Occipital lobe (tissue), 1 donor: ENCODE measurements at regions not wholly inside any gene's neighbourhood (a gene's known extent, or its start where the extent isn't known, plus 50 kb on each side); places are given as distances from the start of the nearest gene placed in this dataset.

ENCODE experiments used
- DNase-seq: peaks from one replicate; lab custom pipeline; 2025; lab: John Stamatoyannopoulos, UW

DNA sequence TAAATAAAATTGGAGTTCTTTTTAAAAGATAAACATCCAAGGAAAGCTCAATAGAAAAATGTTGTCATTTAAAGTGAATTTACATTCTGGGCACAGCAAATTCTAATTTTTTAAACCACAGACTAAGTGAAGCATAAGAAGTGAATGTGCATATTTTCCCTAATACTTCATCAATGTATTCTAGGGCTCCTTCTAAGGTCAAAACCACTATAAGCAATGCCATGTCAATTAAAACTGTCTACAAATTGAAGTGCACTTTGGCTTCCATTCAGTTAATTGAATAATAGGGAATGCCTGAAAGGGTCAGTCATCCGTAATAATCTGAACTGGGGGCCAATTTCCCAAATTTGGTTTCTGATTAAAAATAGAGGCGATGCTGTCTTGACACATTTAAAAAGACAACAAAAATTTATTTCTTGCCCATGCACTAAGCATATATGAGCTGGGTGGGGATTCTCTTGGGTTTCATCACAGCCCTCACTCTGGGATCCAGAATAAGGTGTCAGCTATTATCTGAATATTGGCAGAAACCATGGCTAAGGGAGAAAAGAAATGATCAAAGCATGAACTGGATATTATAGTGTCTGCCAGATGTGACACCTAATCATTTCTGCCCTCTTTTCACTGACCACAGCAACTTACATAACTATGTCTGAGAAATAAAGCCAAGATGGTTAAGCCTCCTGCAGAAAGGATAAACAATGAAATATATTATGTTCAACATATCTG is 660.6 kb upstream of the B3GALT2 start:
- DNase-seq, result no peak

DNA sequence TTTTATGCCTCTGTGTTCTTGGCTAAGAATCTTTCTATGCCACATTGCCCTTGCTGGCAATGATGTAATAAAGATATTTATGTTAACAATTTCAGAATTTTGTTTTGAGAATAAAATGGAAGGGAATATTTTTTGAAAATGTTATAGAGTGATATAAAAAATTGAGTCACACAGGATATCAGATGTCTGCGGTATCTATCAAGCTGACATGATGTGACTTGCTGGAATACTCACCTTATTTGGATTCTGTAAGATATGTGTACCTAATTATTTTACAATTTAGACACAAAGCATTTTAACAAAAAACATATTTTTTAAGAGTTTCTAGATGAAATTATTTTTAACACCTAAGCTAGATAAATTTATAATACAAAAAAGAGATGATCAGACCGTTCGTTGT is 660.0 kb upstream of the B3GALT2 start:
- no peak for DNase-seq

DNA sequence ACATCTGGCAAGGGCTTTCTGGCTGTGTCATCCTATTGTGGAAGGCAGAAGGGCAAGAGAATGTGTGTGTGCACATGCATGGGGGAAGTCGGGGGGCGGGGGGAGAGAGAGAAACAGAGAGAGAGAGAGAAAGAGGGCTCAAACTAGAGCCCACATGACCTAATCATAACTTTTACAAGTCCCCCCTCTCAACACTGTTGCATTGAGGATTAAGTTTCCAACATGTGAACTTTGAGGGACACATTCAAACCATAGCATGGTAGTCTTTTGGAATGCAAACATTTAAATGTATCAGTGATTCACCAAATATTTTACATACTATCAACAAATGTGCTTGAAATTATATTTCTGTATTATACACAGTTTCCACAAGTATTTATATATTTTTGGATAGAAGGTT is 655.4 kb upstream of the B3GALT2 start:
- DNase-seq, result no peak

DNA sequence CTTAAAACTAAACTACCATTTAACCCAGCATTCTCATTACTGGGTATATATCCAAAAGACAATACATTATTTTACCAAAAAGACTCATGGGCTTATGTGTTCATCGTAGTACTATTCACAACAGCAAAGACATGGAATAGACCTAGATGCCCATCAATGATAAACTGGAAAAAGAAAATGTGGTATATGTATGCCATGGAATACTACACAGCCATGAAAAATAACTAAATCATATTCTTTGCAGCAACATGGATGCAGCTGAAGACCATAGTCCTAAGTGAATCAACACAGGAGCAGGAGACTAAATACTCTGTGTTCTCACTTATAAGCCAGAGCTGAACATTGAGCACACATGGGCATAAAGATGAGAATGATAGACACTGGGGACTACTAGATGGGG is 645.1 kb upstream of the B3GALT2 start:
- DNase-seq, result no peak

DNA sequence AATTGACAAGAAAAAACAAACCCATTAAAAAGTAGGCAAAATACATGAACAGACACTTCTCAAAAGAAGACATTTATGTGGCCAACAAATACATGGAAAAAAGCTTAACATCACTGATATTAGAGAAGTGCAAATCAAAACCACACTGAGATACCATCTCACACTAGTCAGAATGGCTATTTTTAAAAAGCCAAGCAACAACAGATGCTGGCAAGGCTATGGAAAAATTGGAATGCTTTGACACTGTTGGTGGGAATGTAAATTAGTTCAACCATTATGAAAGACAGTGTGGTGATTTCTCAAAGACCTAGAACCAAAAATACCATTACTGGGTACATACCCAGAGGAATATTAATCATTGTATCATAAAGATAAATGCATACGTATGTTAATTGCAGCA is 641.1 kb upstream of the B3GALT2 start:
- no peak for DNase-seq

DNA sequence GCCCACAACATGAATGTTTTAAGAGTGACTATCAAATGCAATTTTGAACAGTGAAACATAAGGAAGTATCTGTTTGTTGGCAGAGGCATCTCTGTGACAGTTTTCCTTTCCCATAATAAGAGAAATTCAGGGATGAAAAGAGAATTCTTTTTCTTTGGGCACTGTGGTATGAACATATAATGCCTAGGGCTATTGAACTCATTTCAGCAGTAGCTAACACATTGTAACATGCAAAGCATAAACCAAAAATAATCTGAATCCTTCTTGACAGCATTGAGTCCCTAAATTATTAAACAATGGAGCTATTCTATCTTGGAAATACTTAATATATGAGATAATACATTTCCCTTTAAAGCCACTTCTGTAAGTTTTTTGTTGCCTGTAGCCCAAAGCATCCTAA is 633.0 kb upstream of the B3GALT2 start:
- DNase-seq, result no peak

DNA sequence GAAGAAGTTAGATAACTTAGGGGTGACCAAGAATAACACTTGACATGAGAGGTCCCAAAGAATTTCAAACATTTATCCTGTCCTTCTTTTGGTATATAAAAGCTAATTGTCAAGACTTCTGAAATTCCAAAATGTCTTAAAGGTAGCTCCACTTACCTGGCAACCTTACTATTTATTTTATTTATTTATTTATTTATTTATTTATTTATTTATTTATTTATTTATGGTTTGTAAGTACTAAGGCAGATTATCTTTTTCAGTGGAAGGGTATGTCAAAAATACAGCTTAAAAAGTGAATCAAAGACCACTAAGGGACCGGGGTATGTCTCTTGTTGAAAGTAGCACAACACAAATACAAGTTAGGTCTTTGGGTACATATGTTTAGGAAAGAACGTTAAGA is 620.8 kb upstream of the B3GALT2 start:
- no peak for DNase-seq

DNA sequence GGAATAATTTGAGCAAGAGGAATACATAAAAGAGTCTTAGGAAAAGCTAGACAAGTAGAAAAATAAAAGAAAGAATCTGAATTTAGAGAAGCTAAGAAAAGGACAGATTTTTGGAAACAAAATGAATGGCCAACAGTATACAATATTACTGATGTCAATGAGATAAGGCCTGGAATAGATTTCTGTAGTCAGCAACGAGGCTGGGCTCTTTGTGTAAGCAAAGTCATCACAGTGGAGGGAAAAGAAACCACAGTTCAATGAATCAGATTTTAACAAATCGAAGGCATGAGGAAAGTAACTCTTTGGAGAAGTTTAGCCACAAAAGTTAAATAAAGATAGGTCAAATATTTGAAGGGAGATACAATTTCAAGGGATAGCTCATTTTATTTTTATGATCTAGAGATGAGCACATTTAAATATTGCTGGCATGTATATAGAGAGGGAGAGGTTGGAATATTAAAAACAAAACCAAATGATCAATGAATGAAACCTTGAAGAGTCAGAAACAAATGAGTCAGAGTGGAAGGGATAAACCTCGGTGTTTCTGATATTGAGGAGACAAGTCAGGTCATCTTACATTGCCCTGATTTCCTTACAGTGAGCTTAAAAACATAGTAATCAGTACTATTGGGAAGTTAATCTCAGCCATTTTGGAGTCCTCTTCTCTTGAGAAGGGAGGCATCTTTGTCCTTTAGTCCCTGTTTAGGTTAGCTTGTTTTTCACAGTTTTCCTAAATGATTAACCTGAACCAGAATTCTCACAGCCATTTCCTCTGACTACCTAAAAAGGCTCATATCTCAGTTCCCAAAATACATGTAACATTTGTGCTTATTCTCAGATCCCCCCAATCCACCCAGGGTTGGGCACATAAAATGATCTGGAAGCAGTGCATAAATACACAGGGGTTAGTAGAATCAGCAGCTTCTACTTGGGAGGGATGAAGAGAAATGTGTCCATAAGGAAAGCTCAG is 620.0 kb upstream of the B3GALT2 start:
- no peak for DNase-seq

DNA sequence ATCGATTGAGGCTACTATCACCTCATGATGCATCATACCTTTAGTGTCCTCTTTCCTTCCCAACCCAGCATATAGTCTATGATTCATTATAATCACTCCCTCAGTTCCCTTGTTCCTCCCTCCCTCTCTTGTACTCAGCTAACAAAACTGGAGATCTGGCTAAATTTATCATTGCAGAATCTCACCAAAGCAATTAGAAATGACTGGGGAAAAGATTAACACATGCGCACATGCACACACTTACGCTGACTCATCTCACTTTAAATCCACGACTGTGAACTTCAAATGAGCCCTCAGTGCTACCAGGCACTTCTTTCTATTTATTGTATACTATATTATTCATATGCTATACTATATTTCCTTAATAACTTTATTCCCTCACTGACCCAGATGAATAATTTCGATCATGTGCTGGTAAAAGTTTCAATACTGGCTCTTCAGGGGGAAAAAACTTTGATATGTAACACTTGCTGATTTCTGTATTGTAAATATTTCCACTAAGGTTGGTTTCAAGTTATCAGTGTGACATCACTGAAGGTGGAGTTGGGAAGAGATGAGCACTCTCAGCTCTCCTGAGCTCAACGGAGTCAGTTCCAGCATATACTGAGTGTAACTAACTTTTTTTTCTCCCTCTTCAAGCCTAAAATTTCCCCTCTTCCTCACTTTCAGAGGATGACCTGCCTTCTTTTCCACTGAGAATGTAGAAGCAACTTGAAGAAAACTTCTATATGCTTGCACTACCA is 613.7 kb upstream of the B3GALT2 start:
- no peak for DNase-seq

DNA sequence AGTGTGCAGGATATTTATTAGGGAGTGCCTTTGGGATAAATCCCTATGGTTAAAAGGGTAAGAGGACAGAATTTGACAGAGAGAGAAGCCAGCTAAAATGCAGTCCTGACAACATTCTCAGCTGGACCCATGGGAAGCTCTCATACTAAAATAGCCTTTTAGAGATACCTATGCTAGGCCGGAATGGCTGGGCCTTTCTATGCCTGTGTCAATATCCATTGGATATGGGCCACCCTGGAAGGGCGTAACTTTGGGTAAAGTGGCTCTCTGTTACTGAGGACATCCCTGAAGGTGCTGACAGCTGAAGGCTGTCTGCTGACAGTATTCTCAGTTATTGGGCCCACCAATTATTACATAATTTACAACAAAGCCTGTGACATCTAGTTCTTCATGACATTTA is 613.0 kb upstream of the B3GALT2 start:
- no peak for DNase-seq

DNA sequence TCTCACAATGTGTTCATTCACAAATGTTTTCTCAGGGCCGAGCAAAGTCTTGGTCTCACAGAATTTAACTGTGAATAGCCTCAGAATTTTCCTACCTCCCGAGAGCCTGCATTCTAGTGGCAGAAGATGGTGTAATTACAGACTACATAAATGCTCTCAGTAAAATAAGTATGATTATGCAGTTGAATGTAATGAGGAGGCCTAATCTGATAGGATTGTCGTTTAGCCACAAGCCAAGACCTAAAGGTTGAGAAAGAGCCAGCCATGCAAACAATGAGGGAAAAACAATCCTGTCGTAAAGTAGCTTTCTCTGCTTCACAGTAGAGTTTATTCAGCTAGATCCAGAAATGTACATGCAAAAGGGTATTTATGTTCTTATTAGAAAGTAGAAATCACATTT is 607.8 kb upstream of the B3GALT2 start:
- DNase-seq, result no peak

DNA sequence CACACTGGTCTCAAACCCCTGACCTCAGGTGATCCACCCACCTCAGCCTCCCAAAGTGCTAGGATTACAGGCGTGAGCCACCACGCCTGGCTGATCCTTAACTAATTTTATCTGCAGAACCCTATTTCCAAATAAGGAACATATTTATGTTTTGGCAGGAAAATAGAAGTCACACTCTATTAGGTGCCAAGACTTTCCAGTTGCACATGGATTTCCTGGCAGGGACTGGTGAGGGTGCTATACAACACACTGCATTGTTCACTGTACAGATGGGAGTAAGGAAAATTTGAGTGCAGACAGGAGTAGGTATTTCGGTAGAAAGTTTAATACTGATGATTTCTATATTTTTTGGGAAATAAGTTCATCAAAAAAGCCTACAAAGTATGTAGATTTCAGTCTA is 605.3 kb upstream of the B3GALT2 start:
- no peak for DNase-seq

DNA sequence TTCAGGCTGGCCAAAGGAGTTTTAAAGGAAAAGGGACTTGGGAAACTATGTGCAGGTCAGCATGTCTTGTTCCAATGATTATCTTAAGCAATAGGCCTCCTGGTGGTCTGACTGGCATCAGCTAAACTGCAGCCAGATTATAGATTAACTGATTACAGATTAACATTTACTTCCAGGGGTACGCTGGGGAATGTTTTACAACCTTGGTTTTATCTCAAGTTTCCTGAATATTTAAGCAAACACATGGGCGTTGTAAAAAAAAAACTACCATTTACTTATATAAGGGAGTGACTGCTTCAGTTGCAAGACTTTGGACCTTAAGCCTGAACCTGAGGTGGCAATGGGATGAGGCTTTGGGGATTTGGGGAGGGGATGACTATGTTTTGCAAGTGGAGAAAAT is 600.6 kb upstream of the B3GALT2 start:
- no peak for DNase-seq

DNA sequence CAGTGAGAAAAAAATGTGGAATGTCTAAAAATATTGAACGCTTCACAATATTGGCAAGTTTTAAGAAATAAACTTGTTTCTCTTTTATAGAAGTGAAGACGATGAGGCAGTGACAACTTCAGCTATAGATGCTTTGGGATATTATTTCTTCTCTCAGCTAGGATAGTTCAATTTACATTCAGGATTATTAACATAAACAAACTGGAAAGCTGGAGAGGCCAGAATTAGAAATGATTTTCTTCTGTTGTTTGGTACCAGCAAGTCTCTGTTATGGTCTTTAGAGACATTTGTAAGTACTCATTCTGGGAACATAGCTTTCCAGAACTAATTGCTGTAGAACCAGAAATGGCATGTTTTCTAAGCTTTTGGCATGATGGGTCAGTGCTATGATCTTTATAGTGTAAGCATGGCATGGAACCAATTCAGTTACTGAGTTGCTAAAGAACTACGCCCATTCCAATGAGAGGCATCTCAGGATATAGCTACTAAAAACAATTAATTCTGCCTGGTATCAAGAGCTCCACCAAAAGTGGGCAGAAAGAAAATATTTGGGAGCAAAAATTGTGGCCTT is 599.5 kb upstream of the B3GALT2 start:
- no peak for DNase-seq

DNA sequence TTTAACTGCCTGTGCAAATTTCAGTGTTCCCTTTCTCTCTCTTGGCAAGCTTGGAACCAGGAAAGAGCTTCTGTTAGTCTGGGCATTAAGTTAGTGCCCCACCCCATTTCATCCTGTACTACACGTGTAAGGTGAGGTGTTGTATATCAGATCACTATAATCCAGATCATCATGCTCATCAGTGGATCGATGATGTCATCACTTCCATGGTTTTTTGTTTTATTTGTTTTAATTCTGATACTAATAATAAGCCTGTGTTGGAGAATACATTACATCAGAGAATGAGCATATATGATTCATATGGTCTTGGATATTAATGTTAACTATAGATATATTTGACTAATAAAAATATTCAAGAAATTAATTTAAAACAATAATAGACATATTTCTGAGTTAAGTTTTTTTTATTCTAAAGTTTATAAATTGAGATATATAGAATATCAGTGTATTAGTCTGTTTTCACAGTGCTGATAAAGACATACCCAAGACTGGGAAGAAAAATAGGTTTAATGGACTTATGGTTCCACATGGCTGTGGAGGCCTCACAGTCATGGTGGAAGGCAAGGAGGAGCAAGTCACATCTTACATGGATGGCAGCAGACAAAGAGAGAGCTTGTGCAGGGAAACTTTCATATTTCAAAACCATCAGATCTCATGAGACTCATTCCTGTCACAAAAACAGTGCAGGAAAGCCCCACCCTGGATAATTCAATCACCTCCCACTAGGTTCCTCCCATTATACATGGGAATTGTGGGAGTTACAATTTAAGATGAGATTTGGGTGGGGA is 588.3 kb upstream of the B3GALT2 start:
- DNase-seq, result no peak

DNA sequence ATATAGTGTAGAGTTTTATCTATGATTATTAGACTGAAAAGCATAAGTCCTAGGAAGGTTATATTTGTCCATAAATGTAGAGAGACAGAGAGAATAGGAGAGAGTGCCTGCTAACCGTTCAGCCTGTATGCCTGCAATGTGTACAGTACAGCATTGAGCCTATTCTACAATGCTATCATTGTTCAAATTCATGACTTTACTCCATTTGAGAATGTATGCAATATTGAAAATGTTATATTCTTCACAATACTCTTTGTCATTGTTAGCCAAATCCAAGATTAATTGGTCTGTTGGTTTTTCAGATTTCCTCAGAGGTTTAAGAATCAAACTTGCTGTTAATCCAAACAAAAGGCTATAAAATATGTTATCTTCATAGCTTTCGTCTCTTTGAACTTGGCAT is 585.2 kb upstream of the B3GALT2 start:
- no peak for DNase-seq

DNA sequence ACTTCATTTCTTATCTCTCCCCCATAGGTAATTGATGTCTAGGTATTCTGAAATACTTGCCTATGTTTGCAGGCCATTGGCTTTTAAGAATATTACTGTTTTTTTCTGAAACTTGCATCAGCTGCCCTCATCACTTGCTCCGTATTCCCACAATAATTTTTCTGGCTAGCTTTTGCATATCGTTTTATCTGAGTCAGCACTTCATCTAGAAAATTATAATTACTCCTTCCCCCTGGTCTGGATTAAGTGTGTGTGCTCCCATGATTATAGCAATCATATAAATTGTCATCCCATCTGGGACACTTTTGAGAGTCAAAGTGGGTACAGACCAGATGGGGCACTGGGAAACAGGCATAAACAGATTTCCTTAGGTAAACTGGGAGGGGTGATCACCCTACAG is 583.2 kb upstream of the B3GALT2 start:
- DNase-seq, result no peak

DNA sequence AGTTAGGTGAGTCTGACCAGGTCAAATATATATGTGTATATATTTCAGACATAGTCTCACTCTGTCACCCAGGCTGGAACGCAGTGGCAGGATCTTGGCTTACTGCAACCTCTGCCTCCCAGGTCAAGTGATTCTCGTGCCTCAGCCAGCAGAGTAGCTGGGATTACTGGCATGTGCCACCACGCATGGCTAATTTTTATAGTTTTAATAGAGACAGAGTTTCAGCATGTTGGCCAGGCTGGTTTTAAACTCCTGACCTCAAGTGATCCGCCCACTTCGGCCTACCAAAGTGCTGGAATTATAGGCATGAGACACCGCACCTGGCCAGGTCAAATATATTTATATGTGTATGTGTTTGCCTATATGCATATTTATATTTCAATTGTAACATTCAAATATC is 581.5 kb upstream of the B3GALT2 start:
- DNase-seq, result no peak

DNA sequence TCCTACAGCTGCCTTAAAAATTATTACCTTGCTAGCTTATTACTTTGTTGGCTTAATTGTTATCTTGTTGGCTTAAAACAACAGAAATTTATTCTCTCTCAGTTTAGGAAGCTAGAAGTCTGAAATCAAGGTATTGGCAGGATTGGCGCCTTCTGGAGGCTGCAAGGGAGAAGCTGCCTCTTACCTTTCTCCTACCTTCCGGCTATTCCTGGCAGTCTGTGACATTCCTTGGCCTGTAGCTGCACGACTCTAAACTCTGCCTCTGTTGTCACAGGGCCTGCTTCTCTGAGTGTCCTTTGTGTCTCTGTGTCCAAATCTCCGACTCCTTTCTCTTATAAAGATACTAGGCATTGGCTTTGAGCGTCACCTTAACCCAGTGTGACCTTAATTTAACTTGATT is 579.9 kb upstream of the B3GALT2 start:
- DNase-seq, result no peak

DNA sequence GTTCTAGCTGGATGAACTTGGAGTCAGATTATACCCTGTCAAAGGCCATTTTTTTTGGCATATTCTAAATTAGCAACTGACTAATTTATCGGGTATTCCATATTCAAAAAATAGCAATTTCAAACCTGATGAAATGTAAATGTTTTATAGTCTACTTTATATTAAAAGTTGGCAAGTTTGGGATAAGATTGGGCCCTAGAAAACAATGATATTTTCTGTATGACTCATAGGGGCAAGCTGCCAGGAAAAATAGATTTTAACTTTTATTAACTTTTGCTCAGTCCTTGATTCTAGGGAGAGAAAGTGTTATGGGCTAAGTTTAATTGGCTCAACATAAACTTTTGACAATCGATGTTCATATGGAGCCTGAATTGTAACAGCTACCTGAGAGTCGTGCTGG is 576.9 kb upstream of the B3GALT2 start:
- DNase-seq, result no peak

DNA sequence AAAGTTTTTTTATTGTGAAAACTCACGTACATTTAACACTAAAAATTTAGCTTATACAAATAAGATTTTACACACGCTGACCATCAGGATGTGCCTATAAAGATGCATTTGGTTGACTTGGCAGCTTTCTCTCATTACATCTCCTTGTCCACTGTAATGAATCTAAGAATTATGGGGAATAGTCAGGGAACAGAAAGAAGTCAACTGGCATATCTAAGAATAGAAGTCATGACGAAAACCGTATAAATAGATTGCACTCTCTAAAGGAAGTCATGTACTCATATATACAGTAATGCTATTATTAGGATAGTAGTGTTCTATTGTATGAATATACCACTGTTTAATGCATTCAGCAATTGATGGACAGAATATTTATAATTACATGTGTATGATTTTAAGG is 575.8 kb upstream of the B3GALT2 start:
- DNase-seq, result no peak
